ENCODE measurements at regions not wholly inside any gene's neighbourhood (a gene's known extent, or its start where the extent isn't known, plus 50 kb on each side); places are given as distances from the start of the nearest gene placed in this dataset.
A peak's percentile ranks its signal among the peaks of the same experiment; 100 is the strongest.

GRCh38 chr1:79204779-79205479 is 198.4 kb upstream of the ADGRL4 start:
- H3K27me3 ChIP-seq (ENCODE audit: low read depth): no peaks in the 10 kb centered on the region
- no peak for DNase-seq
- H3K4me1 ChIP-seq: no peaks in the 10 kb centered on the region
- intact Hi-C loops (cut with micrococcal nuclease): no loop called here
- TF ChIP-seq, protein P1, sequence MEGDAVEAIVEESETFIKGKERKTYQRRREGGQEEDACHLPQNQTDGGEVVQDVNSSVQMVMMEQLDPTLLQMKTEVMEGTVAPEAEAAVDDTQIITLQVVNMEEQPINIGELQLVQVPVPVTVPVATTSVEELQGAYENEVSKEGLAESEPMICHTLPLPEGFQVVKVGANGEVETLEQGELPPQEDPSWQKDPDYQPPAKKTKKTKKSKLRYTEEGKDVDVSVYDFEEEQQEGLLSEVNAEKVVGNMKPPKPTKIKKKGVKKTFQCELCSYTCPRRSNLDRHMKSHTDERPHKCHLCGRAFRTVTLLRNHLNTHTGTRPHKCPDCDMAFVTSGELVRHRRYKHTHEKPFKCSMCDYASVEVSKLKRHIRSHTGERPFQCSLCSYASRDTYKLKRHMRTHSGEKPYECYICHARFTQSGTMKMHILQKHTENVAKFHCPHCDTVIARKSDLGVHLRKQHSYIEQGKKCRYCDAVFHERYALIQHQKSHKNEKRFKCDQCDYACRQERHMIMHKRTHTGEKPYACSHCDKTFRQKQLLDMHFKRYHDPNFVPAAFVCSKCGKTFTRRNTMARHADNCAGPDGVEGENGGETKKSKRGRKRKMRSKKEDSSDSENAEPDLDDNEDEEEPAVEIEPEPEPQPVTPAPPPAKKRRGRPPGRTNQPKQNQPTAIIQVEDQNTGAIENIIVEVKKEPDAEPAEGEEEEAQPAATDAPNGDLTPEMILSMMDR (IDR thresholded peaks at IDR 0.05; ENCODE audit: borderline replicate concordance): no peak
- no peaks in the 10 kb centered on the region for H3K9me3 ChIP-seq (replicated peaks)
- H3K36me3 ChIP-seq: no peaks in the 10 kb centered on the region
- no peak overlapping the region for H3K4me3 ChIP-seq
- H3K27ac ChIP-seq (replicated peaks): no peak overlapping the region

DNA sequence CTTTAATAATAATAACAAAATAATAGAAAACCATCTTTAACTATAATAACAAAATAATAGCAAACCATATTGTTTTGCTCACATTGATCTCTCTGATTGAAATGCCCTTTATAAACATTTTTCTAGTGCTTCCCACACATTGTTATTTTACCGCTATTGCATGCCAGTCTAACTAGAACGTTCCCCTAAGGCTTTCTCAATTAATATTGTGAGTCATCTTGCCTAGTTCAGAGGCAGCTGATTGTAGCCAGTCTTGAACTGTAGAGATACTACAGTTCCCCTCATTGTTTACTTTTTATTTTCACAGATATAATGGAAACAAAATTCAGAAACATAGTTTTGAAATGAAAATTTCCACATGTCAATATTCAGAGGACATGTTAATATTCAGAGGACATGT is 192.3 kb upstream of the ADGRL4 start:
- Histone ChIP-seq H3K27ac (replicated peaks) (no peak overlapping the region), H3K4me3 (no peak overlapping the region), H3K27me3 (ENCODE audit: low read depth) (no peaks in the 10 kb centered on the region), H3K4me1 (no peaks in the 10 kb centered on the region), H3K36me3 (no peaks in the 10 kb centered on the region), H3K9me3 (replicated peaks) (no peaks in the 10 kb centered on the region)
- DNase-seq: no peak
- intact Hi-C loops (cut with micrococcal nuclease): loop anchor here (5.0 kb wide), 1 partner anchor 357 kb away; no protein-coding TSS in a partner anchor
- TF ChIP-seq, protein P1 (IDR thresholded peaks at IDR 0.05; ENCODE audit: borderline replicate concordance): no peak

GRCh38 chr1:79197421-79197820 is 190.9 kb upstream of the ADGRL4 start:
- H3K27ac ChIP-seq (replicated peaks): no peak overlapping the region
- TF ChIP-seq, protein P1 (IDR thresholded peaks at IDR 0.05; ENCODE audit: borderline replicate concordance): peak; percentile 61

GRCh38 chr1:79196211-79196610 is 189.7 kb upstream of the ADGRL4 start:
- no peak overlapping the region for H3K27ac ChIP-seq (replicated peaks)
- no peaks in the 10 kb centered on the region for H3K36me3 ChIP-seq
- no peaks in the 10 kb centered on the region for H3K9me3 ChIP-seq (replicated peaks)
- no peaks in the 10 kb centered on the region for H3K4me1 ChIP-seq
- intact Hi-C loops (cut with micrococcal nuclease): loop anchor here (5.0 kb wide), 1 partner anchor 354 kb away; no protein-coding TSS in a partner anchor
- H3K4me3 ChIP-seq: no peak overlapping the region
- DNase-seq: no peak
- H3K27me3 ChIP-seq (ENCODE audit: low read depth): no peaks in the 10 kb centered on the region
- TF ChIP-seq, protein P1 (IDR thresholded peaks at IDR 0.05; ENCODE audit: borderline replicate concordance): no peak

More at GRCh38 chr1:79197421-79197820, 190.9 kb upstream of the ADGRL4 start:
- no peaks in the 10 kb centered on the region for H3K36me3 ChIP-seq
- H3K9me3 ChIP-seq (replicated peaks): no peaks in the 10 kb centered on the region
- intact Hi-C loops (cut with micrococcal nuclease): loop anchor here (5.0 kb wide), 1 partner anchor 355 kb away; no protein-coding TSS in a partner anchor
- no peaks in the 10 kb centered on the region for H3K4me1 ChIP-seq
- no peaks in the 10 kb centered on the region for H3K27me3 ChIP-seq (ENCODE audit: low read depth)
- no peak for DNase-seq
- H3K4me3 ChIP-seq: no peak overlapping the region

DNA sequence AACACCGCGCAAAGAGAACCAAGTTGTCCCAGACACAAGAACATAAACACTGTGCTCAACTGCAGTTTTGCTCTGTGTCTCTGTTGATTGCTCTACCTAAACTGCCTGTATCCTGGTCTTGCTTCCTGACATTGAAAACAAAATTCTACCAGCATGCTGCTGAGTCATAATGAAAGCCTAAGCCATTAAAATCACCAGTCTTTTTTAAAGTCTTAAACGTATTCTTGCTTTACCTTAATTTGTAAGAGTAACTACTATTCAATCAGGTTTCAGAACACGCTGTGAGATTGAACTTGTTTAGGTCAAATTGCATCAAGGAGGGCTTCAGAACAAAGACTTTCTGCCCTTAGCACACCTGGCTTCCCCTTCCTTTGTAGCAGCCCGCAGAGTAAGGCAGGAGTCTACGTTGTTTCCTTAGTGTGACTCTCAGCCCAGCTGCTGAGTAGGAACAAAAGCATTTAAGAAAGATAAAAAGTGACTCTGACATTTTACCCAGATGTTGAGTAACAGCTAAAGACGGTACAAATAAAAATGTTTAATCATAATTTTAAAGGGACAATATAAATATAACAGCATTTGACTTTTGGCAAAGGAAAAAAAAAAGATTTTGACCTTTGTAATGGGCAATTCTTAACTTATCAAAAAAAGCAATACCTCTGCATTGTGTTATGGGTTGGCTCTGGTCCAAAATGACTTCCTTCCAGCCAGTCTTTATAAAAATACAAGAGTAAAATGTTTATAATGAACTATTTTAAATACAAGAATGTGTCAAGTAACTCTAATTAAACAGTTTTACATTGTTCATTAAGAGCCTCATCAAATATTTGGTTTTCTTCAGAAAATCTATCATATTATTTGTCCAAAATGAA is 186.9 kb upstream of the ADGRL4 start:
- intact Hi-C loops (cut with micrococcal nuclease): no loop called here
- Histone ChIP-seq H3K36me3 (no peaks in the 10 kb centered on the region), H3K4me1 (no peaks in the 10 kb centered on the region), H3K9me3 (replicated peaks) (no peaks in the 10 kb centered on the region), H3K4me3 (peak overlapping the region; percentile 5), H3K27me3 (ENCODE audit: low read depth) (no peaks in the 10 kb centered on the region), H3K27ac (replicated peaks) (peak overlapping the region; percentile 69)
- no peak for DNase-seq
- TF ChIP-seq, protein P1 (IDR thresholded peaks at IDR 0.05; ENCODE audit: borderline replicate concordance): no peak
